GM12872 (cell line): ENCODE measurements at regions not wholly inside any gene's neighbourhood (a gene's known extent, or its start where the extent isn't known, plus 50 kb on each side); places are given as distances from the start of the nearest gene placed in this dataset.

ENCODE experiments used
- TF ChIP-seq, protein P1 (sequence below): IDR thresholded peaks from 3 replicates; pipeline ENCODE4 v1.5.1; 2011; ENCODE audit warnings: low read depth, mild to moderate bottlenecking, low read length, moderate library complexity; ENCODE audit not compliant: insufficient read depth

DNA sequence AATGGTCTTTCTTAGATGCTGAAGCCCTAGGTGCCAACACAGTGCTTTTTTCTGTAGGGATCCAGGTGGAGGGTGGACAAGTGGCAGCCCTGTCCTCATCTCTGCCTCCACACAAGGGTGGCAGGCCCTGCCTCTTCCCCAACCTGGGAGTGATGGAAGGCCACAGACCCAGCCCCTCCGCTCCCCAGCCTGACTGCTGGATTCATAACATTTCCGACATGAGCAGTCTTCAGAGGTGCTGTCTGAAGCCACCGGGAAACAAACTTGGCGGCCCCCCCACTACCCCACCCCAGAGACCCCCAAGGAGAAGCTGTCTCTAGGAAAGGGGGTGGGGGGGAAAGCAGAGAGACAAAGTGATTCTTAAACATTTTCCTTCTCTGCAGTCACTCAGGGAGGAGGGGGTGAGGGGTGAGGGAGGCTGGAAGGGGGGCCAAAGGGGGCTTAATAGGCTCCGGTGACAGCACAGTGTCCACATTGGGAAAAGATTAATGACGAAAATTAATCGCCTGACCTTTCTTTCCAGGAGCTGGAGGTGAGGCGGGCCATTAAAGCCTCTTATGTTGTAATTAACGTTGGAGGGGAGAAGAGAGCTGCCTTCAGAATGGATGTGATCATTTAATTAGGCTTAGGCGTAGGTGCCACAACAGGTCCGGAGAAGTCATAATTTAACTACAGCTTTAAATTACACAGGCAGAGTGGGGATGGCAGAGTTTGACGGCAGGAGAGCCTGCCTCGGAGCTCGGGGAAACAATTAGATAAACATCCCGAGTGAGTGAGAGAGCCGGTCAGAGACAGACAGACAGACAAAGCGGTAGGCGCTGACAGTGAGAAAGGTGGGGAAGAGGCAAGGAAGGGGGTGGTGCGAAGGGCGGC is 76.8 kb upstream of the FOXP4 start:
- TF ChIP-seq, protein P1, sequence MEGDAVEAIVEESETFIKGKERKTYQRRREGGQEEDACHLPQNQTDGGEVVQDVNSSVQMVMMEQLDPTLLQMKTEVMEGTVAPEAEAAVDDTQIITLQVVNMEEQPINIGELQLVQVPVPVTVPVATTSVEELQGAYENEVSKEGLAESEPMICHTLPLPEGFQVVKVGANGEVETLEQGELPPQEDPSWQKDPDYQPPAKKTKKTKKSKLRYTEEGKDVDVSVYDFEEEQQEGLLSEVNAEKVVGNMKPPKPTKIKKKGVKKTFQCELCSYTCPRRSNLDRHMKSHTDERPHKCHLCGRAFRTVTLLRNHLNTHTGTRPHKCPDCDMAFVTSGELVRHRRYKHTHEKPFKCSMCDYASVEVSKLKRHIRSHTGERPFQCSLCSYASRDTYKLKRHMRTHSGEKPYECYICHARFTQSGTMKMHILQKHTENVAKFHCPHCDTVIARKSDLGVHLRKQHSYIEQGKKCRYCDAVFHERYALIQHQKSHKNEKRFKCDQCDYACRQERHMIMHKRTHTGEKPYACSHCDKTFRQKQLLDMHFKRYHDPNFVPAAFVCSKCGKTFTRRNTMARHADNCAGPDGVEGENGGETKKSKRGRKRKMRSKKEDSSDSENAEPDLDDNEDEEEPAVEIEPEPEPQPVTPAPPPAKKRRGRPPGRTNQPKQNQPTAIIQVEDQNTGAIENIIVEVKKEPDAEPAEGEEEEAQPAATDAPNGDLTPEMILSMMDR = no peak

DNA sequence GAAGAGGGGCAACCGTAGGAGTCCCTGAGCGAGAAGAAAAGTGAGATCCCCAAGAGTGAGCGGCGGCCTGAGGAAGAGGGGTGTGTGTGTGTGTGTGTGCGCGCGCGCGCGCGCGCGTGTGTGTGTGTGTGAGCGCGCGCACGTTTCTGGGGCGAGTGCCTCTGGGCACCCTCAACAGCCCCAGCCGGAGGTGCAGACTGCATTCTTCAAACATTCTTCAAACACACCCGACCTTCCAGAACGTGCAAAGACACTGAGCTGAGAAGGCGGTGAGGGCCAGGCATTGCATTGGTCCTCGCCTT is 76.2 kb upstream of the FOXP4 start:
- TF ChIP-seq, protein P1 = no peak

DNA sequence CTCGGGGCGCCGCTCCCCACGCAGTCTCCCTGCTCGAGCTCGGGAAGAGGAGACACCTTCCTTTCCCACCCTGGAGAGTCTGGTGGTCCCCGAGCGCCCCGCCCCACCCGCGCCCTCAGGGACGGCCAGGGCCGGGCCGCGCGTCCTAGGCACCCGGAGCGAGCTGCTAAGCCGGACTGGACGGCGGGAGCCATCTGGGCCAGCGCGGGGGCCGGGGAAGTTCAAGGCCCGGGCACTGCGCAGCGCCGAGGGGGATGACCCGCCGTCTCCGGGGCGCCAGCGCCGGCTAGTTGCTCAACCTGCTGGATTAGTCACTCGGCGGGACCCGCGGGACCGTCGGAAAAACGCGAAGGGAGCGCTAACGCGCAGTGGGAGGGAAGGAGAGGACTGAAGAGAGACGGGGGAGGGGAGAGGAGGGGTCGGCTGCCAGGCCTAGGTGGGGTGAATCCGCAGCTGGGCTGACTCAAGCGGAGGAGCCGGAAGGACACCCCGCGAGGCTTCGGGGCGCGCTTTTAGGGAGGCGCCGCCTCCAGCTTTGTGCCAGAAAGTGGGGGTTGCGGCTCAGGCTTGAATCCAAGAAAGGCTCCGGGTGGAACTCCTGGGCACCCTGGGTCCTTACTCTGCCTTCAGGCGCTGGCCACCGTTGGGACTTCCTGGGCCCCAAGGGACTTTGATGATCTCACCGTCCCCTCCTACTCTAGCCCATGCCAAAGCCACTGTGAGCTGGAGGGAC is 75.7 kb upstream of the FOXP4 start:
- TF ChIP-seq, protein P1 = no peak

DNA sequence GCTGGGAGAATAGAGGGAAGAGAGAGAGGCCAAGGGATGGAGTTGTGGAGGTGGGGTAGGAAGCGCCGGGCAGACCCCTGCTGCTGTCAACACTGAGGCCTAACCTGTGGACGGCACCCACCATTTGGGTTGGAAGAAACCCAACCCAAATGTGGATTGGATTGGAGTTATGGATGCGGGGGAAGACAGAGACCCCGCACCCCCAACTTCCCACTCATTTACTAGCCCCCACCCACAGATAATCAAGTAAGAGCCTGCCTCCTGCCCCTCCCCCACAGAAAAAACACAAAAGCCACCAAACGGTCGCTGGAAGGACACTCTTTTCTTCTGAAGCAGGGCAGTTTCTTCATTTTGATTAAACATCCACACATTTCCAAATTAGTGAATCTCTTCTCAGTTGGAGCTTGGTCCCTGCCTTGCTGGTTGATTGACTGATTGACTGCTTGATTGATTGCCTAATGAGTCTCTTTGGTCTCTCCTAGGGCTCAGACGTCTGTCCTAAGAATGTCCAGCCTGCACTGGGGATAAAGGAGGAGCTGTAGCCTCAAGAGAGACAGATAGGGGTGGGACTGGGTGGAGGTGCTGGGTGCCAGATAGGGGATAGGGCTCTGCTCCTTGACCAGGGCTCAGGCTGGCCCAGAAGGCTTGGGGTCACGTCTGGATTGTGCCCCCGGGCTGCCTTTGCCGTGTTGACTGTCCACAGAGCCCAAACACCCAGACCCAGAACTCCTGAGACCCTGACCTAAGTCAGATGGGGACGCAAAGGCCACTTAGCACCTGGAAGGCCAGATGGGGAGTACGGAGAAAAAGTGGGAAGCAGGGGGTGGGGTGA is 74.9 kb upstream of the FOXP4 start:
- TF ChIP-seq, protein P1 = no peak

DNA sequence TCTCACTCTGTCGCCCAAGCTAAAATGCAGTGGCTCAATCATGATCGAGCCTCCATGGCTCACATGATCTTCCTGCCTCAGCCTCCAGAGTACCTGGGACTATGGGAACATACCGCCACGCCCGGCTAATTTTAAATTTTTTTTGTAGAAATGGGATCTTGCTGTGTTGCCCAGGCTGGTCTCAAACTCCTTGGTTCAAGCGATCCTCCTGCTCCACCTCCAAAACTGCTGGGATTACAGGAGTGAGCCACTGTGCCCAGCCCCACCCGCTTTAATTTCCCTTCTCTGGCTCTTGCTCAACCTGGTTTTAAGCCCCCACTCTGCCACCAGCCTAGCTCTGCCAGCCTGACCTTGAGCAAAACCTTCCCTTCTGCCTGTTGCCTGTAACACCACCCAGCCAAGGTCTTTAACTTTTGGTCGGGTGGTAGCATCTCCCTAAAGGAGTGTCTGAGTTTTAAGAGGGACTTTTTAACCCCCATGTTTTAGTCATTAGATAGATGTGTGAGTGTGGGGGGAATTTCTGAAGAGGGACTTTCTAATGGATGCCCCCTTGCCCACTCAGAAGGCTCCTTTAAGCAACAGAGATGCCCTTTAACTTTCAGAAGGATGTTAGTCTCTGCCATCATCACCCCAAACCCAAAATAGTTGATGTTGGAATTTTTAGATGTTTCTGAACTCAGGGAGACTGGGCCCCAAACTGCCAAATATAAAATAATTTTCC is 71.8 kb upstream of the FOXP4 start:
- TF ChIP-seq, protein P1 = no peak

DNA sequence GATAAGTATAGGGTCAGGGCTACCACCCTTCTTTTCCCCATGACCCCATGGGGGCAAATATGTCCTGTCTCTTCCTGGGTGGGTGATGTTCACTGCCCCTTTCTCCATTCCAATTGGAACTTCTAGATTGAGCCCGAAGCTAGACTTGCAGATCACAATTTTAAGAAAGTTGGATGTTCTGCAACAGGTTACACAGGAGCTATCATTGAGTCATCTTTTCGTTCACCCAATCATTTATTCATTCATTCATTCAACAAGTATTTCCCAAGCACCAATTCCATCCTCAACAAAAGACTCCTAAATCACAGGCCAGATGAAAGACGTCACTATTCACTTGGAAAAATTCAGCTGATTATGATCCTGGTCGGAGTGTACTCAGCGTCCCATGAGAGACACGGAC is 71.0 kb upstream of the FOXP4 start:
- TF ChIP-seq, protein P1 = no peak
